ENCODE measurements at regions not wholly inside any gene's neighbourhood (a gene's known extent, or its start where the extent isn't known, plus 50 kb on each side); places are given as distances from the start of the nearest gene placed in this dataset.

- DNase-seq = no peak
These were observed 187.6 kb upstream of the CXXC4 start for GRCh38 chr4:104682311-104682710.

- DNase-seq = no peak
These were observed 199.0 kb upstream of the CXXC4 start for GRCh38 chr4:104693601-104694201.

- DNase-seq = no peak
These were observed 221.9 kb upstream of the CXXC4 start for GRCh38 chr4:104716584-104716983.

GRCh38 chr4:104719539-104720230 lies 225.0 kb upstream of the CXXC4 start:
- no peak for DNase-seq

- no peak for DNase-seq
These were observed 227.8 kb upstream of the CXXC4 start for GRCh38 chr4:104722467-104722866.

- no peak for DNase-seq
These were observed 231.3 kb upstream of the CXXC4 start for GRCh38 chr4:104726002-104726401.

- no peak for DNase-seq
These were observed 232.9 kb upstream of the CXXC4 start for GRCh38 chr4:104727643-104728042.

- DNase-seq = no peak
These were observed 233.9 kb upstream of the CXXC4 start for GRCh38 chr4:104728380-104729122.

- no peak for DNase-seq
These were observed 238.1 kb upstream of the CXXC4 start for GRCh38 chr4:104732766-104733165.

GRCh38 chr4:104735174-104735573 lies 240.5 kb upstream of the CXXC4 start:
- no peak for DNase-seq

- DNase-seq = no peak
These were observed 245.5 kb upstream of the CXXC4 start for GRCh38 chr4:104740161-104740560.

- DNase-seq = no peak
These were observed 248.5 kb upstream of the CXXC4 start for GRCh38 chr4:104743215-104743653.

- no peak for DNase-seq
These were observed 252.9 kb upstream of the CXXC4 start for GRCh38 chr4:104747635-104748034.

- DNase-seq = no peak
These were observed 254.4 kb upstream of the CXXC4 start for GRCh38 chr4:104749062-104749461.

- no peak for DNase-seq
These were observed 255.3 kb upstream of the CXXC4 start for GRCh38 chr4:104750008-104750407.

GRCh38 chr4:104751468-104751867 lies 256.8 kb upstream of the CXXC4 start:
- no peak for DNase-seq

GRCh38 chr4:104752337-104752736 lies 257.6 kb upstream of the CXXC4 start:
- no peak for DNase-seq

GRCh38 chr4:104756837-104757236 lies 262.1 kb upstream of the CXXC4 start:
- no peak for DNase-seq

- DNase-seq = no peak
These were observed 263.9 kb upstream of the CXXC4 start for GRCh38 chr4:104758574-104758973.

GRCh38 chr4:104763554-104764222 lies 269.0 kb upstream of the CXXC4 start:
- no peak for DNase-seq

GRCh38 chr4:104766676-104767075 lies 272.0 kb upstream of the CXXC4 start:
- no peak for DNase-seq

- DNase-seq = no peak
These were observed 278.2 kb upstream of the CXXC4 start for GRCh38 chr4:104772849-104773248.

- no peak for DNase-seq
These were observed 300.7 kb upstream of the CXXC4 start for GRCh38 chr4:104795264-104795939.

All from CD4-positive, alpha-beta T cell treated with Interleukin-17A for 4 hours (primary cell).